CD4-positive, CD25-positive, alpha-beta regulatory T cell (primary cell): ENCODE measurements at regions not wholly inside any gene's neighbourhood (a gene's known extent, or its start where the extent isn't known, plus 50 kb on each side); places are given as distances from the start of the nearest gene placed in this dataset.
"Not testable (repeated sequence)": the region's sequence is repeated elsewhere in the genome, so short reads cannot be mapped to it uniquely, and the experiment has no call there.

ENCODE experiments used
- ATAC-seq, 2 donors: fragments of 150-1000 bp; cut with Tn5 transposase; one replicate each; pipeline ENCODE4 v1.10.0; 2021; ENCODE audit warnings: low read depth in 2 of 2, moderate number of reproducible peaks in 2 of 2, moderate library complexity in 1 of 2
- DNase-seq, 3 donors: peaks; one replicate each; pipeline versions ENCODE4 v3.0.0 to v3.0.0-alpha.2; 2012 to 2022; ENCODE audit warnings: mixed read lengths in 1 of 3
- H3K27ac ChIP-seq: one replicate; pipeline ENCODE4 v1.7.0; 2013; ENCODE audit warnings: mild to moderate bottlenecking, low read length; ENCODE audit not compliant: insufficient read depth, poor library complexity, severe bottlenecking
- H3K27me3 ChIP-seq: one replicate; pipeline ENCODE4 v1.7.0; 2013; ENCODE audit warnings: low read length; ENCODE audit not compliant: control insufficient read depth, insufficient read depth
- H3K36me3 ChIP-seq: one replicate; pipeline ENCODE4 v1.7.0; 2013; ENCODE audit warnings: mild to moderate bottlenecking, low read length, moderate library complexity; ENCODE audit not compliant: control insufficient read depth, insufficient read depth
- H3K4me1 ChIP-seq: 2 replicates; pipeline ENCODE4 v1.7.0; 2013; ENCODE audit warnings: mild to moderate bottlenecking, low read length; ENCODE audit not compliant: insufficient read depth, control insufficient read depth, poor library complexity, severe bottlenecking
- H3K4me3 ChIP-seq: one replicate; pipeline ENCODE4 v1.7.0; 2013; ENCODE audit warnings: low read depth, mild to moderate bottlenecking, low read length, moderate library complexity
- H3K9me3 ChIP-seq, 2 experiments: 1 replicate in 1 of 2; 2 replicates in 1 of 2; pipeline ENCODE4 v1.7.0; 2013; ENCODE audit warnings: low read length in 2 of 2, mild to moderate bottlenecking in 1 of 2, moderate library complexity in 1 of 2; ENCODE audit not compliant: control insufficient read depth in 2 of 2
- H3K27ac Mint-ChIP-seq, 3 donors: one replicate each; pipeline ENCODE4 v1.8.0; 2020 to 2022; ENCODE audit warnings: mild to moderate bottlenecking in 3 of 3, mixed read lengths in 3 of 3, moderate library complexity in 2 of 3
- H3K27me3 Mint-ChIP-seq: one replicate; pipeline ENCODE4 v1.8.0; 2022; ENCODE audit warnings: mild to moderate bottlenecking, mixed read lengths
- H3K36me3 Mint-ChIP-seq: one replicate; pipeline ENCODE4 v1.8.0; 2020; ENCODE audit warnings: mixed read lengths
- H3K4me1 Mint-ChIP-seq, 4 donors: one replicate each; pipeline ENCODE4 v1.8.0; 2020 to 2022; ENCODE audit warnings: mixed read lengths in 4 of 4, mild to moderate bottlenecking in 1 of 4
- H3K4me3 Mint-ChIP-seq, 4 donors: one replicate each; pipeline ENCODE4 v1.8.0; 2020 to 2022; ENCODE audit warnings: mild to moderate bottlenecking in 4 of 4, mixed read lengths in 4 of 4, moderate library complexity in 3 of 4
- H3K9me3 Mint-ChIP-seq, 7 donors: one replicate each; pipeline ENCODE4 v1.8.0; 2020 to 2022; ENCODE audit warnings: mixed read lengths in 7 of 7, mild to moderate bottlenecking in 3 of 7, moderate library complexity in 2 of 7

GRCh38 chr3:94647131-94647530, 584.3 kb downstream of the NSUN3 start:
- no peak for DNase-seq
- Mint-ChIP-seq H3K36me3 (no peaks in the 10 kb centered on the region), H3K27me3 (no peaks in the 10 kb centered on the region), H3K27ac (no peak overlapping the region), H3K4me3 (no peak overlapping the region), H3K9me3 (peaks cover 3 to 42% (median 6%) of the 10 kb centered on the region in 7 donors), H3K4me1 (no peaks in the 10 kb centered on the region)
- no peak overlapping the region for H3K27ac ChIP-seq
- ATAC-seq = no peak
- no peaks in the 10 kb centered on the region for H3K4me1 ChIP-seq
- H3K4me3 ChIP-seq = no peak overlapping the region
- no peaks in the 10 kb centered on the region for H3K9me3 ChIP-seq
- no peaks in the 10 kb centered on the region for H3K36me3 ChIP-seq
- H3K27me3 ChIP-seq = no peaks in the 10 kb centered on the region

GRCh38 chr3:94648270-94649180, 585.7 kb downstream of the NSUN3 start:
- not testable (repeated sequence) for H3K4me1 ChIP-seq, H3K27ac ChIP-seq, H3K27ac Mint-ChIP-seq, H3K27me3 Mint-ChIP-seq, H3K4me1 Mint-ChIP-seq, H3K36me3 Mint-ChIP-seq, H3K9me3 ChIP-seq, H3K27me3 ChIP-seq, H3K4me3 ChIP-seq, H3K4me3 Mint-ChIP-seq, DNase-seq, ATAC-seq, H3K36me3 ChIP-seq
- H3K9me3 Mint-ChIP-seq = peaks cover 3 to 42% (median 12%) of the 10 kb centered on the region in 7 donors

- Mint-ChIP-seq H3K9me3 (peaks cover 6 to 23% (median 12%) of the 10 kb centered on the region in 7 donors), H3K36me3 (no peaks in the 10 kb centered on the region), H3K4me3 (no peak overlapping the region), H3K27ac (no peak overlapping the region), H3K4me1 (no peaks in the 10 kb centered on the region), H3K27me3 (no peaks in the 10 kb centered on the region)
- Histone ChIP-seq H3K27ac (no peak overlapping the region), H3K9me3 (peaks cover 0 to 7% of the 10 kb centered on the region in 2 experiments), H3K4me1 (no peaks in the 10 kb centered on the region), H3K27me3 (no peaks in the 10 kb centered on the region), H3K4me3 (no peak overlapping the region), H3K36me3 (no peaks in the 10 kb centered on the region)
- ATAC-seq (no peak), DNase-seq (no peak)
Measured at GRCh38 chr3:94654096-94654495, 591.2 kb downstream of the NSUN3 start.

GRCh38 chr3:94665922-94666321, 603.1 kb downstream of the NSUN3 start:
- H3K9me3 Mint-ChIP-seq = peaks cover 0 to 12% (median 3%) of the 10 kb centered on the region in 7 donors

GRCh38 chr3:94671078-94671477, 608.2 kb downstream of the NSUN3 start:
- Mint-ChIP-seq H3K36me3 (no peaks in the 10 kb centered on the region), H3K4me3 (no peak overlapping the region), H3K4me1 (no peaks in the 10 kb centered on the region), H3K27ac (no peak overlapping the region), H3K27me3 (no peaks in the 10 kb centered on the region), H3K9me3 (peaks cover 0 to 8% (median 4%) of the 10 kb centered on the region in 7 donors)
- DNase-seq (no peak), ATAC-seq (no peak)
- no peaks in the 10 kb centered on the region for H3K27me3 ChIP-seq
- H3K9me3 ChIP-seq = peaks cover 0 to 7% of the 10 kb centered on the region in 2 experiments
- H3K4me1 ChIP-seq = no peaks in the 10 kb centered on the region
- no peak overlapping the region for H3K4me3 ChIP-seq
- H3K27ac ChIP-seq = no peak overlapping the region
- H3K36me3 ChIP-seq = no peaks in the 10 kb centered on the region

More at GRCh38 chr3:94665922-94666321, 603.1 kb downstream of the NSUN3 start:
- Histone ChIP-seq H3K27ac (no peak overlapping the region), H3K4me1 (no peaks in the 10 kb centered on the region), H3K36me3 (no peaks in the 10 kb centered on the region), H3K4me3 (no peak overlapping the region), H3K27me3 (no peaks in the 10 kb centered on the region), H3K9me3 (no peaks in the 10 kb centered on the region)
- no peak overlapping the region for H3K4me3 Mint-ChIP-seq
- H3K4me1 Mint-ChIP-seq = no peaks in the 10 kb centered on the region
- H3K27me3 Mint-ChIP-seq = no peaks in the 10 kb centered on the region
- H3K36me3 Mint-ChIP-seq = no peaks in the 10 kb centered on the region
- no peak overlapping the region for H3K27ac Mint-ChIP-seq
- DNase-seq (no peak), ATAC-seq (no peak)

GRCh38 chr3:94673876-94674275, 611.0 kb downstream of the NSUN3 start:
- H3K27me3 ChIP-seq = no peaks in the 10 kb centered on the region
- H3K36me3 ChIP-seq = no peaks in the 10 kb centered on the region
- no peaks in the 10 kb centered on the region for H3K4me1 ChIP-seq
- Mint-ChIP-seq H3K27me3 (no peaks in the 10 kb centered on the region), H3K27ac (no peak overlapping the region), H3K4me3 (no peak overlapping the region), H3K9me3 (peaks cover 0 to 18% (median 6%) of the 10 kb centered on the region in 7 donors), H3K36me3 (no peaks in the 10 kb centered on the region), H3K4me1 (no peaks in the 10 kb centered on the region)
- H3K9me3 ChIP-seq = peaks cover 0 to 13% of the 10 kb centered on the region in 2 experiments
- no peak for ATAC-seq
- no peak for DNase-seq
- no peak overlapping the region for H3K4me3 ChIP-seq
- no peak overlapping the region for H3K27ac ChIP-seq

- Mint-ChIP-seq H3K4me3 (no peak overlapping the region), H3K27me3 (no peaks in the 10 kb centered on the region), H3K9me3 (peaks cover 0 to 15% (median 7%) of the 10 kb centered on the region in 7 donors), H3K27ac (no peak overlapping the region), H3K36me3 (no peaks in the 10 kb centered on the region), H3K4me1 (no peaks in the 10 kb centered on the region)
- Histone ChIP-seq H3K27me3 (no peaks in the 10 kb centered on the region), H3K36me3 (no peaks in the 10 kb centered on the region), H3K4me1 (no peaks in the 10 kb centered on the region), H3K9me3 (no peaks in the 10 kb centered on the region), H3K27ac (no peak overlapping the region), H3K4me3 (no peak overlapping the region)
- DNase-seq (no peak), ATAC-seq (no peak)
Measured at GRCh38 chr3:94686208-94686607, 623.3 kb downstream of the NSUN3 start.
